ENCODE measurements at regions not wholly inside any gene's neighbourhood (a gene's known extent, or its start where the extent isn't known, plus 50 kb on each side); places are given as distances from the start of the nearest gene placed in this dataset.

GRCh38 chr5:164360589-164360988 lies 855.2 kb downstream of the MAT2B start:
- TF ChIP-seq CTCF (IDR thresholded peaks at IDR 0.05) (no peak), POLR2A (IDR thresholded peaks at IDR 0.05) (no peak)
